Astrocyte of the hippocampus (primary cell): ENCODE measurements at regions not wholly inside any gene's neighbourhood (a gene's known extent, or its start where the extent isn't known, plus 50 kb on each side); places are given as distances from the start of the nearest gene placed in this dataset.

Experiments used
- DNase-seq: peaks from one replicate; pipeline ENCODE4 v3.0.0; 2011; ENCODE audit warnings: low read depth, low spot score

GRCh38 chr13:44120849-44121755 lies 241.4 kb downstream of the LACC1 start:
- no peak for DNase-seq

DNA sequence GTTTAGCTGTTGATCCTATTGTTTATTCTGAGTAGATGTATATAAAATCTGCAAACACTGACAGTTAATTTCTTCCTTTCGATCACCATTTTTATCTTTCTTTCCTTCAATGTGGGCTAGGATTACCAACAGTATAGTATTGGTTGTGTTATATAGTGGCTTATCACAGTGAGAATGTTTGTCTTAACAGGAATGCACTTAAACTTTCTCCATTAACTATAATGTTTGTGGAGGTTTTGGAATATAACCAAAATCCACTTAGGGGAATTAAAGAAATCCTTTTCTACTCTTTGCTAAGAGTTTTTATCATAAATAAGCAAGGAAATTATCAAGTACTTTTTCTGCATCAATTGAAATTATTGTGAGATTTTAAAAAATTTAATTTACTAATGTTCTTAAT lies 244.6 kb downstream of the LACC1 start:
- no peak for DNase-seq

DNA sequence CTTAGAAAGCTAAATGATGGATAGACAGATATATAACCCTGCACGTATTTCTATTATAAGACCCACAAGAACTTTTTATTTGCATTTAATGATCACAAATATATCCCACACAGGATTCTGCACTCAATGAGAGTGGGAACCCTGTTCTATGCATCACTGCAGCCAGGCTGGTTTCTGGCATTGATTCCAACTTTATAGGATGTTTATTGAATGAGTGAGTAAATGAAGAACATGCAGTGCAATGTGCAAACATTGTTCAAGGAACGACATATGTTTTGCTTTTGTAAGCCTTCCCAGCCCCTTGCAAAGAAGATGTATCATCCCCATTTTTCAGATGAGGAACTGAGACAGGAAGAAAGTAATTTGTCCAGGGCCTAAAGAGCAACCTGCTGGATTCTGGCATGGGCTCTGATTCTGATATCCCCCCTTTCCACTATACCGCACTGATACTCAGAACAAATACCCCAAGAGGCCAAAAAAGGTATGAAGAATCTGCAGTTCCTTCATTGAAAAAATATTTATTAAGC lies 246.3 kb downstream of the LACC1 start:
- no peak for DNase-seq

GRCh38 chr13:44128552-44129001 lies 245.0 kb upstream of the SERP2 start:
- DNase-seq: peak; percentile 12

- DNase-seq: no peak
Measured at GRCh38 chr13:44129418-44129817, 244.2 kb upstream of the SERP2 start.

DNA sequence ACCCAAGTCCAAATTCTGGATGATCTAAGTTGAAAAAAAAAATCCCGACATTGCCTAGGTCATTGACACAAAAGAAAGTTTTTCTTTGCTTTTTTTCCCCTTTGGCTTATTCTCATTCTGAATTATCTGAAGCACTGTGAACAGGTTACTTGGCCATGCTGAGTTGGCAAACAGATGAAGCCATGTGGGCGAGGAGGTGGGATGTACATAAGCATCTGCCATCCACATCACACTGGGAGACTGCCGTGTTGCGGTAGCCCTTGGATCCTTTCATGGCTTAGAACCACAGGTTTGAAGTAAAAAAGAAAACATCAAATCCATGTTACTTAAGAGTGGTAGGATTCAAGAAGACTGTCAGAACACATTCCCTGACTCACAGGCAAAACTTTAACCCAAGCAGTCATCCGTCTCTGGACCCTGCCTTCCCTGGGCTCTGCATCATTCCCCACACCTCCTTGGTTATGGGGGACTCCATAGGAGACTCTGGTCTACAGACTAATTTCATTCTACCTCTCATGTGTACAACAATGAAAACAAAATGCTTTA lies 242.5 kb upstream of the SERP2 start:
- DNase-seq: no peak

GRCh38 chr13:44132710-44133109 lies 240.9 kb upstream of the SERP2 start:
- DNase-seq: peak; percentile 49

DNA sequence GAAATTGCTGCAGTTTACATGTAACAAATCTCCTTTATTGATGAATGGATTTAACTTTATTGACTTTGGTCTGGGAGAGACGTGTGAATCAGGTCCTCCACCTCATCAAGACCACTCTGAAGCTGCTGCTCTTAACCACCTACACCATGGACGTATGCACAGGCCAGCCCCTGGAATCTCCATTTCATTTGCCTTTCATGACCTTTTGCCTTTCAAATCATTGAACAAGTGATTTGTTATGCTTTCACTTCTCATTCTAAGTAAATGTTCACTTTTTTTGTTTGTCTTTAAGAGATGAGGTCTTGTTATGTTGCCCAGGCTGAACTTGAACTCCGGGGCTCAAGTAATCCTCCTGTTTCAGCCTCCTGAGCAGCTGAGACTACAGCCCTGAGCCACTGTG lies 240.0 kb upstream of the SERP2 start:
- no peak for DNase-seq

- DNase-seq: no peak
Measured at GRCh38 chr13:44135566-44135965, 238.1 kb upstream of the SERP2 start.

- DNase-seq: peak; percentile 11
Measured at GRCh38 chr13:44136696-44137268, 236.8 kb upstream of the SERP2 start.

- no peak for DNase-seq
Measured at GRCh38 chr13:44137466-44137865, 236.2 kb upstream of the SERP2 start.

GRCh38 chr13:44140146-44140545 lies 233.5 kb upstream of the SERP2 start:
- no peak for DNase-seq

- peak; percentile 42 for DNase-seq
Measured at GRCh38 chr13:44140888-44141724, 232.5 kb upstream of the SERP2 start.

DNA sequence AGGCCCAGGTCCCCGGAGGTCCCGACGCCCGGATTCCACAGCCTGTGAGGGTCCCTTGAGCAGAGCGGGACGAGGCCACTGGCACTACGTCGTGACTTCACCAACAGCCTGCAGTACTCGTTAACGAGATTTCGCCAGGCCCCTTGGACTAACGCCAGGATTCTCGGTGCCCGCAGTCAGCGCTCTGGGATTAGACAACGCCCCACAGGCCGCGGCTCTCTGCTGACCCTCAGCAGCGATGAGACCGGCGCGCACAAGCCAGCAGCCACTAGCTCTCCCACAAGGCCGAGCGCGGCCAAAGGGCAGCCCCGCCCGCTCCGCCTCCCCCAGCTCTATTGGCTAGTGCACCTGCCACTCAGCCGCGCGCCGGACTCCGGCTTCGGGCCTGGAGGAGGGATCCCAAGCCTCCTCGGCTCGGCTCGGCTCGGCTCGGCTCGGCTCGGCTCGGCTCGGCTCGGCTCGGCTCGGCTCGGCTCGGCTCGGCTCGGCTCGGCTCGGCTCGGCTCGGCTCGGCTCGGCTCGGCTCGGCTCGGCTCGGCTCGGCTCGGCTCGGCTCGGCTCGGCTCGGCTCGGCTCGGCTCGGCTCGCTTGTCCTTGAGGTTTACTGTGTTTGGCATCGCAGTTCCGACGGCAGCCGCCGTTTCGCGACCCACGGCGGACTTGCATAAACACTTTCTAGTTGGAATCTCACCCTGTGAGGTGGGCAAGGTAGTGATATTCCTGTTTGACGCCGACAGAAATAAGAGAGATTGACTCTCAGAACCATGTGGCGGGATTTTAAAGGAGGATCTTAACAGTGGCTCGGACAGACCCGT lies 231.7 kb upstream of the SERP2 start:
- peak; percentile 98 for DNase-seq

DNA sequence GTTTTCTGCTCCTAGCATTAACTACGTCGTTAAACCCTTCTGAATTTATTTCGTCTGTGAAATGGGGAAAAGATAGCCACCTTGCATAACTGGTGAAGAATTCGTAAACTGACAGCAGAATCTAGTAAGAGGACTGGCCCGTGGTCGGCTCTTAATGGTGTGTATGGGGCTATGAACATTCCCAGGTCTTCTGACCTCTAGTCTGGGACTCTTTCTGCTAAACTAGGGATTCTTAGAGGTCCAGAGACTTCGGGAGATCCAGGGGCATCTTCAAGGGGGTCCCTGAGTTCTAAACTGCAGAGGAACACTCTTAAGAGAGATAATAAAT lies 231.1 kb upstream of the SERP2 start:
- no peak for DNase-seq

- DNase-seq: peak; percentile 26
Measured at GRCh38 chr13:44142941-44143665, 230.5 kb upstream of the SERP2 start.

DNA sequence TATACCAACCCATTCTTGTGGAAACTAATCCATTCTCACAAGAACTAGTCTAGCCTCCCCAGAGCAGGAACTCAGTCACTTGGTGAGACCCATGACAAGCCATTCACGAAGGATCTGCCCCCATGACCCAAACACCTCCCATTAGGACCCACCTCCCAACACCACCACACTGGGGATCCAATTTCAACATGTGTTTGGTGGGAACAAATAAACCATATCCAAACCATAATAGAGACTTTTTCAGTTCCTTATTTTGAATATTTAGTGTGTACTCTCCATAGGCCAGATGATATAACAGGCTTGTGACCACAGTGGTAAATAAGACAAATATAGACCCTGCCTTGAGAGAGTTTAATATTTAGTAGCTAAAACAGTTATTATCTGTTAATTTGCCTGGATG lies 227.5 kb upstream of the SERP2 start:
- DNase-seq: no peak

- no peak for DNase-seq
Measured at GRCh38 chr13:44147233-44147632, 226.4 kb upstream of the SERP2 start.

DNA sequence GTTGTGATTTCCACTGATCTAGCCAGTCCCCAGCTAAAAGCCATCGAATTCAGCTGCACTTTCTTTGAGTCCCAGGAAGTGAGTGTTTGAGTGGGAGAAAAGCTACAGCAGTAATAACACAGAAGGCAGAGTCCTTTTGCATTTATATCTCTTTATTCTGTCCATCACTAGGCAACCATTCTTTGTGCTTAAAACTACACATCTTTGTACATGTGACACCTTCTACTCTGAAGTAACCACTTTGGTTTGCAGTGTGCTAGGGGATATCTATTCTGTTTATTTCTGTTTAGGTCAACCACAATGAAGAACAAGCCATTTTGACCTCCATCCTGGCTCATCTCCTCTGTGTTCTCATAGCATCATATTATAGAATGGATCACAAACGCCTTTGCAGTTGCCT lies 226.0 kb upstream of the SERP2 start:
- no peak for DNase-seq

GRCh38 chr13:44148159-44148914 lies 225.3 kb upstream of the SERP2 start:
- DNase-seq: peak; percentile 23
